ENCODE measurements at regions not wholly inside any gene's neighbourhood (a gene's known extent, or its start where the extent isn't known, plus 50 kb on each side); places are given as distances from the start of the nearest gene placed in this dataset.
A peak's percentile ranks its signal among the peaks of the same experiment; 100 is the strongest.

DNA sequence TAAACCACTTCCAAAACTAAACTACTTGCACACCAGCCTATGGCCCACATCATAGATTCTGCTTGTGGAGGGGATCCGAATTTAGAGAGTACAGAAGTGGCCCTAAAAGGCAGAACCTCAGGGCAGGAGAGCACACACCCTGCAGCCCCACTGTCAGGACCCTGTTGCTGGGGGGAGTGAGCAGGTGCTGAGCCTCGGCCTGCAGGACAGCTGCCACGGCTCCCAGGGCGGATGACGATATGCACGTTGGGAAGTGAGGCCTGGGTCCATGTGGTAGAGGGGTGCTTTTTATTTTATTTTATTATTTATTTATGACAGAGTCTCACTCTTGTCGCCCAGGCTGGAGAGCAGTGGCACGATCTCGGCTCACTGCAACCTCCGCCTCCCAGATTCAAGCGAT lies 73.5 kb downstream of the TNFAIP2 start:
- TF ChIP-seq CTCF (IDR thresholded peaks at IDR 0.05) = no peak
- Histone ChIP-seq H3K9me3 (no peaks in the 10 kb centered on the region), H3K4me3 (no peak overlapping the region), H3K4me1 (peaks cover 6% of the 10 kb centered on the region), H3K27ac (no peak overlapping the region), H3K27me3 (no peaks in the 10 kb centered on the region), H3K36me3 (no peaks in the 10 kb centered on the region)
- DNase-seq = no peak
- no peak for ATAC-seq
- intact Hi-C loops (cut with DNase I) = no loop called here

DNA sequence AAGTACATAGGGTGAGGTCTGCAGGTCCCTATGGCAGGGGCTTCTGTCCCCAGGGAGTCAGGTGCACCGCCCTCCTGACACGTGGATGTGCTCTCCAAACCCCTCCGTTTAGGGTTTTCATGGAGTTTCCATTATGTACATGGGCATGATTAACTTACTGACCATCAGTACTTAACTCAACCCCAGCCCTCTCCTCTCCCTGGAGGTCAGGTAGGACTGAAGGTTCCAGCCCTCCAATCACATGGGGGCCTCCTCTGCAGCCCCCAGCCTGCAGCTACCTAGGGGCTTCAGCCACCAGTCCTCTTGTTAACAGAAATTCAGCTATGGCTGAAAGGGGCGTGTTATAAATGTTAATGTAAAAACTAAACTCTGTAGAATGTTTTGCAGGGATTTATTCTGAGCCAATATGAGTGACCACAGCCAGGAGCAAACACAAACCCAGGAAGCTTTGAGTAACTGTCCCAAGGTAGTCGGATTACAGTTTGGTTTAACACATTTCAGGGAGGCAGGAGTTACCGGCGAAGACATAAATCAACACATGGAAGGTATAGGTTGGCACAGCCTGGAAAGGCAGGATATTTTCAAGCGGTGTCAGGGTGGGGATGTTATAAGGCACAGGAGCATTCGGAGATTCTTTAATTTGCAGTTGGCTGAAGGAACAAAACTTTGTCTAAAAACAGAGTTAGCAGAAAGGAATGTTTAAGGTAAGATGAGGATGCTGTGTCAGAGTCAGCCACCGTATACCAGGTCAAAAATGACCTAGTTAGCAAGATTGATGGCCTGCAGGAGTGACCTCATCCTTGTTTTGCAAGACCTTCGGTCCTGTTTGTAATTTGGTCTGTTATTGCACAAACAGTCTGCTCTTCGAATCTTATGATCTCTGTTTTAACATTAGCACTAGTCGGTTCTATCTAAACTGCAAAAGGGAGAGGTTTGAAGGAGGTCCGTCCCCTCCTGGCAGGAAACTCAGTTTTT lies 75.2 kb downstream of the TNFAIP2 start:
- H3K9me3 ChIP-seq = no peaks in the 10 kb centered on the region
- H3K27ac ChIP-seq = peak overlapping the region; percentile 76
- DNase-seq = no peak
- H3K36me3 ChIP-seq = no peaks in the 10 kb centered on the region
- H3K4me3 ChIP-seq = no peak overlapping the region
- TF ChIP-seq CTCF (IDR thresholded peaks at IDR 0.05) = no peak
- intact Hi-C loops (cut with DNase I) = no loop called here
- H3K27me3 ChIP-seq = no peaks in the 10 kb centered on the region
- peaks cover 6% of the 10 kb centered on the region for H3K4me1 ChIP-seq
- ATAC-seq = peak; percentile 63

DNA sequence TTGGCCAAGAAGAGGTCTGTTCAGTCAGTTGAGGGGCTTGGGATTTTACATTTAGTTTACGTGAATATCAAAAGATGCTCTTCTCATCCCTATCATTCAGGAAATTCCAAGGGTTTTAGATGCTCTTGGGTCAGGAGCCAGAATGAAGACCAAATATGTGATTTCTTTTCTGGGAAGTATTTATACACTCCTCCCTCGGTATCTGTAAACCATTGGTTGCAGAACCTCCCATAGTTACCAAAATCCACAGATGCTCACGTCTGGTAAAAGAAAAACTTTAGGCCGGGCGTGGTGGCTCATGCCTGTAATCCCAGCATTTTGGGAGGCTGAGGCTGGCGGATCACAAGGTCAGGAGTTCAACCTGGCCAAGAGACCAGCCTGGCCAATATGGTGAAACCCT lies 75.9 kb downstream of the TNFAIP2 start:
- Histone ChIP-seq H3K4me3 (no peak overlapping the region), H3K4me1 (peaks cover 2% of the 10 kb centered on the region), H3K9me3 (no peaks in the 10 kb centered on the region), H3K36me3 (no peaks in the 10 kb centered on the region), H3K27me3 (no peaks in the 10 kb centered on the region), H3K27ac (peak overlapping the region; percentile 76)
- DNase-seq (no peak), ATAC-seq (no peak)
- no peak for TF ChIP-seq CTCF (IDR thresholded peaks at IDR 0.05)
- intact Hi-C loops (cut with DNase I) = no loop called here

DNA sequence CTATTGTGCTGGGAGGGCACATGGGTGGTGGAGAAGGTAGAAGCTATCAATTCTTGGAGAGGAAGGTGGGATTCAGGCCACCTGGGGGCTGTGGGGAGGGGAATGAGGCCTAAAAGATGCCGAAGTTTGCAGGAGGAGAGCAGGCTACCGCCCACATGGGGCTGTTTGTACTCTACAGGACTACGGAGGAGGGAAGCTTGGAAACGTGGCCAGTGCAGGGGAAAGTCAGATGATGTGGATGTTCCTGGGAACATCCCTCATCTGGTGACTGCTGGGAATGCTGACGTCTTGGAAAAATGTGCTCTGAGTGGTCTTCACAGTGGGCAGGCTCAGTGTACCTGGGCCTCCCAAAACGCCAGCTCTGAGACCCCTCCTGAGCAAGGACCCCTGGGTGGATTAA lies 78.5 kb downstream of the TNFAIP2 start:
- TF ChIP-seq CTCF (IDR thresholded peaks at IDR 0.05) = no peak
- intact Hi-C loops (cut with DNase I) = no loop called here
- DNase-seq = no peak

DNA sequence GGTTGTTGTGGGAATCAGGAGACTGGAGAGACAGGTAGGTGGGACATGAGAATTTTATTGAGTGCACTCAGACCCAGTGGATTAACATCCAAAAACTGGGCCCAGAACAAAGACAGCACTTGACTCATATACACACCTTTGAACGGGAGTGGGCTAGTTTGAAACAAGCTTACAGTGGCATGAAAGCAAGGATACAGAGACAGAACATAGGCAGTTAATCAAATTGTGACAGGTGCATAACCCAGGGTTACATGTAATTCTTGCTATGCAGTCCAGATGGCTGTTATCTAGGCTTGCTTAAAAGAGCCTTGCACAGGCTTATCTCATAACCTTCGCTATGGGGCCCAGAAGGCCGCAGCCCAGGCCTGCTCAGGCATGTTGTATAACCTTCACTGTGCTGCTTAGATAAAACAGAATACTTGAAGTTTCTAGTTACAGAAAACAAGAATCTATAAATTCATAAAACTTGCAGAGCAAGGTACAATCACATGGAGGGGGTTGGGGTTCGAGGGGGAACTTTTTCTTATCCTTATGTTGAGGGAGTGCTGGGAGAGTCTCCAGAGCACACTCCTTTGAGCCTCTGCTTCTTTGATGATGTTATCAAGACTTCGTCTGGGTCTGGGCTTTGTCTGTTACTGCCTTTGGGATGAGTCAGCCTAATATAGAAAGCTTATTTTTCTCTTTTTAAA lies 81.7 kb downstream of the TNFAIP2 start:
- H3K36me3 ChIP-seq = no peaks in the 10 kb centered on the region
- H3K4me1 ChIP-seq = peaks cover 5% of the 10 kb centered on the region
- H3K27ac ChIP-seq = no peak overlapping the region
- DNase-seq (peak; percentile 3), ATAC-seq (no peak)
- H3K4me3 ChIP-seq = no peak overlapping the region
- no peaks in the 10 kb centered on the region for H3K9me3 ChIP-seq
- H3K27me3 ChIP-seq = peaks cover 19% of the 10 kb centered on the region
- intact Hi-C loops (cut with DNase I) = no loop called here
- no peak for TF ChIP-seq CTCF (IDR thresholded peaks at IDR 0.05)

More for the DNA sequence above, 78.5 kb downstream of the TNFAIP2 start:
- Histone ChIP-seq H3K4me3 (no peak overlapping the region), H3K9me3 (no peaks in the 10 kb centered on the region), H3K36me3 (no peaks in the 10 kb centered on the region), H3K27ac (no peak overlapping the region), H3K27me3 (no peaks in the 10 kb centered on the region), H3K4me1 (peaks cover 2% of the 10 kb centered on the region)
- no peak for ATAC-seq

Data from upper lobe of right lung (tissue), 1 donor.